ENCODE measurements at regions not wholly inside any gene's neighbourhood (a gene's known extent, or its start where the extent isn't known, plus 50 kb on each side); places are given as distances from the start of the nearest gene placed in this dataset.

GRCh38 chr2:8191427-8191826, 490.4 kb upstream of the ID2 start:
- TF ChIP-seq CTCF (IDR thresholded peaks at IDR 0.05) (no peak), POLR2A (IDR thresholded peaks at IDR 0.05) (no peak)
